ENCODE measurements at regions not wholly inside any gene's neighbourhood (a gene's known extent, or its start where the extent isn't known, plus 50 kb on each side); places are given as distances from the start of the nearest gene placed in this dataset.

DNA sequence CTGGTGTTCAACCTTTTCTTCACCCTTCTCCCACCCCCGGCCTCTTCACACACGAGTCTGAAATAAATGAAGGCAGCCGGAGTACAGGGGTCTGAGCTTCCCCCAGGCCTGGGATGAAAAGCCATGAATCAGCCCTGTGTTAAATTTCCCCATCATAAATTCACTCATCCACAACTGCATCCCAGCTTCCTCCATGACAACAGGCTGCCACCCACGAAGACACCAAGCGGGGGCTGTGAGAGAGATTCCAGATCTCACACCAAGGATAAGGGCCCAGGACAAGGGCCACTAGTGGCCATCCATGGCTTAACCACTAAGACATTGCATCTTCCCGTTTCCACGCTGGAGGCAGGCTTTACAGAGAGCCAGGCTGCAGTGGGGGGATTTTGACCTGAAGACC is 93.9 kb upstream of the NCOR2 start (continued):
- TF ChIP-seq, protein P1, sequence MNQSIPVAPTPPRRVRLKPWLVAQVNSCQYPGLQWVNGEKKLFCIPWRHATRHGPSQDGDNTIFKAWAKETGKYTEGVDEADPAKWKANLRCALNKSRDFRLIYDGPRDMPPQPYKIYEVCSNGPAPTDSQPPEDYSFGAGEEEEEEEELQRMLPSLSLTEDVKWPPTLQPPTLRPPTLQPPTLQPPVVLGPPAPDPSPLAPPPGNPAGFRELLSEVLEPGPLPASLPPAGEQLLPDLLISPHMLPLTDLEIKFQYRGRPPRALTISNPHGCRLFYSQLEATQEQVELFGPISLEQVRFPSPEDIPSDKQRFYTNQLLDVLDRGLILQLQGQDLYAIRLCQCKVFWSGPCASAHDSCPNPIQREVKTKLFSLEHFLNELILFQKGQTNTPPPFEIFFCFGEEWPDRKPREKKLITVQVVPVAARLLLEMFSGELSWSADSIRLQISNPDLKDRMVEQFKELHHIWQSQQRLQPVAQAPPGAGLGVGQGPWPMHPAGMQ (IDR thresholded peaks at IDR 0.05; ENCODE audit: borderline replicate concordance): no peak
- no peak for TF ChIP-seq RAD51 (IDR thresholded peaks at IDR 0.05)
- no peak for TF ChIP-seq ETV6 (conservative IDR thresholded peaks at IDR 0.05 in 1 of 2, IDR thresholded peaks at IDR 0.05 in 1 of 2; ENCODE audit: borderline replicate concordance in 1 of 2, low read depth in 1 of 2)
- TF ChIP-seq MEF2B (IDR thresholded peaks at IDR 0.05; ENCODE audit: partially characterized antibody, poor library complexity, severe bottlenecking): no peak

DNA sequence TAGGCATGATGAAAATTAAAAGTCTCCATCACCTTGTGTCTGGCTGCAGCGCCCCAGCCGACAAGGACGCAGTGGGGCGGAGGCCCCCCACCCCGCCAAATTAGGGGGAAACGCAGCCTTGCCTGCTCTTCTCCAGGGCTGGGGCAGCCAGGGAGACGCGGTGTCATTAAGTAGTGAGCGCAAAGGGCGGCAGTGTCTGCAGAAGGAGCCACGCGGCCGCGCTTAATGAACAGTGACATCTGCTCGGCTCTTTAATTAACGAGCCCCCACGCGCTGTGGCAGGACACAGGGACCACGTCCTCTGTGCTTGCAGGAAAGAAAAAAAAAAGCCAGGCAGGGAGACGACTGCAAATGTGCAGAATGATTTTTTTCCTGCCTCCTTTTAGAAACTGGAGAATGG is 93.4 kb upstream of the NCOR2 start:
- Histone ChIP-seq H3K4me3 (no peak overlapping the region), H3K79me2 (ENCODE audit: control insufficient read depth, insufficient read depth, low read length) (no peaks in the 10 kb centered on the region), H4K20me1 (ENCODE audit: control insufficient read depth, insufficient read depth) (no peaks in the 10 kb centered on the region), H3K9ac (ENCODE audit: control insufficient read depth, insufficient read depth, low read length) (no peak overlapping the region), H3K27ac (ENCODE audit: control insufficient read depth, insufficient read depth) (no peak overlapping the region), H3K27me3 (replicated peaks in 1 of 2; ENCODE audit: control insufficient read depth in 2 of 2, insufficient read depth in 2 of 2, low read length in 1 of 2) (no peaks in the 10 kb centered on the region; a peak in 1 of 4 replicates), H3K4me1 (ENCODE audit: control insufficient read depth, insufficient read depth, low read length) (no peaks in the 10 kb centered on the region), H3K9me3 (replicated peaks; ENCODE audit: control insufficient read depth, insufficient read depth, low read length) (no peaks in the 10 kb centered on the region; the same call in 2 of the 3 replicates), H3K36me3 (ENCODE audit: control insufficient read depth in 2 of 2, insufficient read depth in 2 of 2, low read length in 1 of 2) (no peaks in the 10 kb centered on the region), H2AFZ (ENCODE audit: control insufficient read depth, low read depth, low read length) (no peak overlapping the region), H3K4me2 (ENCODE audit: control insufficient read depth, insufficient read depth) (no peak overlapping the region)
- FAIRE-seq (no peak), ATAC-seq (no peak), DNase-seq (ENCODE audit: low read depth, low spot score) (no peak)
- intact Hi-C loops (cut with micrococcal nuclease; ENCODE audit: unreplicated experiment) (no loop called here), in situ Hi-C loops (cut with MboI) (no loop called here)
- WGBS (ENCODE audit: insufficient coverage, insufficient replicate concordance, low lambda C conversion rate, missing lambda C conversion rate): 64% methylated on average over 20 of the region's 20 CpGs
- BruUV-seq (replicated peaks): no TSS peak
- POLR2A ChIA-PET: no interaction called here
- SMC1A ChIA-PET (ENCODE audit: uncharacterized antibody, unreplicated experiment): interaction anchor here (0.6 kb wide), 1 partner anchor 25 kb away, joined by 3 read pairs; no protein-coding TSS in a partner anchor
- CTCF ChIA-PET: interaction anchor here (0.6 kb wide), 1 partner anchor 247 kb away, joined by 3 read pairs; no protein-coding TSS in a partner anchor
- RAD21 ChIA-PET (ENCODE audit: unreplicated experiment): no interaction called here
- no peak for TF ChIP-seq TCF3 (IDR thresholded peaks at IDR 0.05; ENCODE audit: borderline replicate concordance, insufficient read depth, low read depth, low read length)
- TF ChIP-seq NR2C1 (IDR thresholded peaks at IDR 0.05): no peak
- TF ChIP-seq, protein P2, sequence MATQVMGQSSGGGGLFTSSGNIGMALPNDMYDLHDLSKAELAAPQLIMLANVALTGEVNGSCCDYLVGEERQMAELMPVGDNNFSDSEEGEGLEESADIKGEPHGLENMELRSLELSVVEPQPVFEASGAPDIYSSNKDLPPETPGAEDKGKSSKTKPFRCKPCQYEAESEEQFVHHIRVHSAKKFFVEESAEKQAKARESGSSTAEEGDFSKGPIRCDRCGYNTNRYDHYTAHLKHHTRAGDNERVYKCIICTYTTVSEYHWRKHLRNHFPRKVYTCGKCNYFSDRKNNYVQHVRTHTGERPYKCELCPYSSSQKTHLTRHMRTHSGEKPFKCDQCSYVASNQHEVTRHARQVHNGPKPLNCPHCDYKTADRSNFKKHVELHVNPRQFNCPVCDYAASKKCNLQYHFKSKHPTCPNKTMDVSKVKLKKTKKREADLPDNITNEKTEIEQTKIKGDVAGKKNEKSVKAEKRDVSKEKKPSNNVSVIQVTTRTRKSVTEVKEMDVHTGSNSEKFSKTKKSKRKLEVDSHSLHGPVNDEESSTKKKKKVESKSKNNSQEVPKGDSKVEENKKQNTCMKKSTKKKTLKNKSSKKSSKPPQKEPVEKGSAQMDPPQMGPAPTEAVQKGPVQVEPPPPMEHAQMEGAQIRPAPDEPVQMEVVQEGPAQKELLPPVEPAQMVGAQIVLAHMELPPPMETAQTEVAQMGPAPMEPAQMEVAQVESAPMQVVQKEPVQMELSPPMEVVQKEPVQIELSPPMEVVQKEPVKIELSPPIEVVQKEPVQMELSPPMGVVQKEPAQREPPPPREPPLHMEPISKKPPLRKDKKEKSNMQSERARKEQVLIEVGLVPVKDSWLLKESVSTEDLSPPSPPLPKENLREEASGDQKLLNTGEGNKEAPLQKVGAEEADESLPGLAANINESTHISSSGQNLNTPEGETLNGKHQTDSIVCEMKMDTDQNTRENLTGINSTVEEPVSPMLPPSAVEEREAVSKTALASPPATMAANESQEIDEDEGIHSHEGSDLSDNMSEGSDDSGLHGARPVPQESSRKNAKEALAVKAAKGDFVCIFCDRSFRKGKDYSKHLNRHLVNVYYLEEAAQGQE (IDR thresholded peaks at IDR 0.05; ENCODE audit: low read depth, low read length): no peak
- no peak for TF ChIP-seq JUND (IDR thresholded peaks at IDR 0.05; ENCODE audit: low read depth, low read length)
- no peak for TF ChIP-seq HDGF (IDR thresholded peaks at IDR 0.05)
- no peak for TF ChIP-seq ZSCAN29 (IDR thresholded peaks at IDR 0.05)
- no peak for TF ChIP-seq CBX5 (IDR thresholded peaks at IDR 0.05; ENCODE audit: low read depth)
- TF ChIP-seq, protein P3, sequence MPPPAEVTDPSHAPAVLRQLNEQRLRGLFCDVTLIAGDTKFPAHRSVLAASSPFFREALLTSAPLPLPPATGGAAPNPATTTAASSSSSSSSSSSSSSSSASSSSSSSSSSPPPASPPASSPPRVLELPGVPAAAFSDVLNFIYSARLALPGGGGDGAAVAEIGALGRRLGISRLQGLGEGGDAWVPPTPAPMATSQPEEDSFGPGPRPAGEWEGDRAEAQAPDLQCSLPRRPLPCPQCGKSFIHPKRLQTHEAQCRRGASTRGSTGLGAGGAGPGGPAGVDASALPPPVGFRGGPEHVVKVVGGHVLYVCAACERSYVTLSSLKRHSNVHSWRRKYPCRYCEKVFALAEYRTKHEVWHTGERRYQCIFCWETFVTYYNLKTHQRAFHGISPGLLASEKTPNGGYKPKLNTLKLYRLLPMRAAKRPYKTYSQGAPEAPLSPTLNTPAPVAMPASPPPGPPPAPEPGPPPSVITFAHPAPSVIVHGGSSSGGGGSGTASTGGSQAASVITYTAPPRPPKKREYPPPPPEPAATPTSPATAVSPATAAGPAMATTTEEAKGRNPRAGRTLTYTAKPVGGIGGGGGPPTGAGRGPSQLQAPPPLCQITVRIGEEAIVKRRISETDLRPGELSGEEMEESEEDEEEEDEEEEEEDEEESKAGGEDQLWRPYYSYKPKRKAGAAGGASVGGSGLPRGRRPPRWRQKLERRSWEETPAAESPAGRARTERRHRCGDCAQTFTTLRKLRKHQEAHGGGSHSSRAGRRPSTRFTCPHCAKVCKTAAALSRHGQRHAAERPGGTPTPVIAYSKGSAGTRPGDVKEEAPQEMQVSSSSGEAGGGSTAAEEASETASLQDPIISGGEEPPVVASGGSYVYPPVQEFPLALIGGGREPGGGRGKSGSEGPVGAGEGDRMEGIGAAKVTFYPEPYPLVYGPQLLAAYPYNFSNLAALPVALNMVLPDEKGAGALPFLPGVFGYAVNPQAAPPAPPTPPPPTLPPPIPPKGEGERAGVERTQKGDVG (CRISPR knock-in tag; IDR thresholded peaks at IDR 0.05): no peak
- TF ChIP-seq EP300 (IDR thresholded peaks at IDR 0.05; ENCODE audit: borderline replicate concordance in 1 of 2, control insufficient read depth in 1 of 2, low read depth in 2 of 2, low read length in 2 of 2): no peak
- TF ChIP-seq STAT1 (conservative IDR thresholded peaks at IDR 0.05): no peak
- TF ChIP-seq MTA2 (IDR thresholded peaks at IDR 0.05; ENCODE audit: low read depth): no peak
- TF ChIP-seq TARDBP (IDR thresholded peaks at IDR 0.05; ENCODE audit: borderline replicate concordance): no peak
